ENCODE measurements at regions not wholly inside any gene's neighbourhood (a gene's known extent, or its start where the extent isn't known, plus 50 kb on each side); places are given as distances from the start of the nearest gene placed in this dataset.
"Not testable (repeated sequence)": the region's sequence is repeated elsewhere in the genome, so short reads cannot be mapped to it uniquely, and the experiment has no call there.

DNA sequence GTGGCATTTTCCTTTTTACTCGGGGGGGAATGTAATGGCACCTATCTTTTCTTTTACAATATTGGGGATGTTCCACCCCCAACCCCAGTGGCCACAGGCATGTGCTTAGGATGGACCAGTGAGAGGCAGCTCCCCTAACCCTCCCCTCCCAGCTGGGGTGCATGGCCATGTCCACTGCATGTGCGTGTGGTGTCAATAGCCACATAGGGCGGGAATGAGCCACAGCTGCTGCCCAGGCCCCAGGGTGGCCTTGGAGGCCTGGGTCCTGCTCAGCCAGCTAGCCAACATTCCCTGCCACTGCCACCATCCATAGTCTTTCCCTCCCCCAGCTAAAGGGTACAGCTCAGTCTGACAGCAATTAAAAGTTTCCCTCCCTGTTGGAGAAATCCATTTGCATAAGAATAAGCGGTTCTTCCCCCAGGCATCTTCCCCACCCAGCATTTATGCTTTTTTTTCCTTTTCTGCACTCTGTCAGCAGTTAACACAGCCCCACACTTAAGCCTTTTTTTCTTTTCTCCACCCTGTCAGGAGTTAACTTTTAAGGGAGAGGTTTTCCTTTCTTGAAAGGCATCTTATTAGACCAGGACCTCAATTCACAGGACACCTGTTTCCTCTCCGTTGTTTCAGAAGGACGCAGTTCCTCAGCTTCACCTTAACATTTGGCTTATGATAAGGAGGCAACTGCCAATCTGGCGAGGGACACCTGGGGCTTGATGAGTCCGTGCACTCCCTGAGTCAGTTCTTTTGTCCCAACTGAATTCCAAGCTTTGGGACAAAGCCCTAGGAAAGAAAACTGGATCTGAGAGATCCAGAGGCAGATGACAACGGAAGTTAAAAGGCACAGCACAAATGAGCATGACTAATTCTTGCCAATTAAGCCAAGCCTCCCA lies 121.4 kb downstream of the TPBG start:
- no peak overlapping the region for H3K4me3 ChIP-seq (replicated peaks; ENCODE audit: low read depth, low read length)
- TF ChIP-seq CTCF (IDR thresholded peaks at IDR 0.05; ENCODE audit: low read length, missing control alignments) = no peak
- no peak for DNase-seq (ENCODE audit: low read depth)

DNA sequence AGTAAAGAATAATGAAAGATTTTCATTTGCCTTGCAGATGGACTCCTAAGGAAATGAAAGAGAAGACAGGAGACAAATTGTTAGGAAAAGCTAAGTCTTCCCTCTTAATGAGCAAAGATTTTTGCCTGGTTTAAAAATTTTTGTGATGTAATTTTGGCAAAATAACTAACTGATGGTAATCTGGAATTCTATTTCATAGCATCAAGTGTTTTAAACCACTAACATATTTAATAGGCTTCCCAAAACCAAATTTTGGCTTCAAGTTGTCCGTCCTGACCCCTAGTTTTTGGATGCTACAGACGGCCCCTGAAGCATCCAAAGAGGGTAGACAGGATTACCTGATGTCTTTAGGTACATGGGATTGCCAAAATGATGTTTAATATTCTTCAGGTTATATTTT lies 124.3 kb downstream of the TPBG start:
- no peak for TF ChIP-seq CTCF (IDR thresholded peaks at IDR 0.05; ENCODE audit: low read length, missing control alignments)
- no peak overlapping the region for H3K4me3 ChIP-seq (replicated peaks; ENCODE audit: low read depth, low read length)
- DNase-seq (ENCODE audit: low read depth) = no peak

DNA sequence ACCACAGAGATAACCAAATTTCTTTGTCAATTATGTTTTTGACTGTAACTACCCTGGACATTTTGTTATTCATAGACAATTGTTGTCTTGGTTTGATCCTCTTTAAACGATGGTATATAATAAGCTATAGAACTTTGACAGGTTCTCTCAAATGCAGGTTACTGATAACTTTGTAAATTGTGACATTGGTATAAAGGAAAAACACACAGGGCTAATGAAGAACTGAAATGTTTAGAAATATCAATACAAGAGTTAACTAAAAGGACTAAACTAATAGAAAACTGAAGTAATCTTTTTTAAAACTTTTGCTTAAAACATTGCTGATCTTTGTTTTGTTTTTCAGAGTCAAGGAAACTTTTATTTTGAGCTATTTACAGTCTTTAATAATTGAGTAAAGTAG lies 124.8 kb downstream of the TPBG start:
- no peak for DNase-seq (ENCODE audit: low read depth)
- H3K4me3 ChIP-seq (replicated peaks; ENCODE audit: low read depth, low read length) = no peak overlapping the region
- no peak for TF ChIP-seq CTCF (IDR thresholded peaks at IDR 0.05; ENCODE audit: low read length, missing control alignments)

- no peak for TF ChIP-seq CTCF (IDR thresholded peaks at IDR 0.05; ENCODE audit: low read length, missing control alignments)
- DNase-seq (ENCODE audit: low read depth) = no peak
- H3K4me3 ChIP-seq (replicated peaks; ENCODE audit: low read depth, low read length) = no peak overlapping the region
Observed at GRCh38 chr6:82492134-82492533, 128.5 kb downstream of the TPBG start.

GRCh38 chr6:82493467-82493866 lies 129.8 kb downstream of the TPBG start:
- no peak for TF ChIP-seq CTCF (IDR thresholded peaks at IDR 0.05; ENCODE audit: low read length, missing control alignments)
- DNase-seq (ENCODE audit: low read depth) = no peak
- no peak overlapping the region for H3K4me3 ChIP-seq (replicated peaks; ENCODE audit: low read depth, low read length)

- TF ChIP-seq CTCF (IDR thresholded peaks at IDR 0.05; ENCODE audit: low read length, missing control alignments) = no peak
- DNase-seq (ENCODE audit: low read depth) = no peak
- no peak overlapping the region for H3K4me3 ChIP-seq (replicated peaks; ENCODE audit: low read depth, low read length)
Observed at GRCh38 chr6:82494367-82494766, 130.8 kb downstream of the TPBG start.

- not testable (repeated sequence) for H3K4me3 ChIP-seq (replicated peaks; ENCODE audit: low read depth, low read length); DNase-seq (ENCODE audit: low read depth)
Observed at GRCh38 chr6:82501901-82502300, 138.3 kb downstream of the TPBG start.
